ENCODE measurements at regions not wholly inside any gene's neighbourhood (a gene's known extent, or its start where the extent isn't known, plus 50 kb on each side); places are given as distances from the start of the nearest gene placed in this dataset.

DNA sequence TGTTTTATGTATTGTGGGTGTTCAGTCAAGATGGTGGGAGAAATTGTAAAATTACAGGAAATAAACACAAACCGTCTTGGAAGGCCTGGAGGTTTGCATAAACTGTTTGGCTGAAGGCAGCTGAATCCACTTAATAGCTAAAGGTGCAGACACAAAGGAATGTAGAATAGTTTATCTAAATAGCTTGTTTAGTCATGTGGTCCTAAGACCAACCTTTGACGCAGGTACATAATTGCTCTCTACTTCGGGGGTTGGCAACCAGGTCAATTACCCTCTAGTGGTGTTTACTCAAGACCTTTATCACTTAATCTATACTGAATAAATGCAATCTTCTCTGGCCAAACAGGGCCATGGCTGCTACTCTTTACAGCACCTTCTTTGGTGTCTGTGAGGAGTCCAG, 502.8 kb downstream of the IGSF11 start:
- H4K20me1 ChIP-seq (ENCODE audit: low read length), result no peaks in the 10 kb centered on the region
- no peak for TF ChIP-seq EZH2 (IDR thresholded peaks at IDR 0.05; ENCODE audit: low read length, unreplicated experiment)
- no peaks in the 10 kb centered on the region for H3K79me2 ChIP-seq (ENCODE audit: low read length)
- no peak overlapping the region for H3K4me2 ChIP-seq (ENCODE audit: low read length)
- POLR2A ChIA-PET (ENCODE audit: unreplicated experiment), result no interaction called here
- no peak overlapping the region for H3K9ac ChIP-seq (ENCODE audit: low read length)
- intact Hi-C loops (cut with micrococcal nuclease), result no loop called here
- H3K4me1 ChIP-seq (ENCODE audit: insufficient read depth, low read length), result no peaks in the 10 kb centered on the region
- H3K27ac ChIP-seq (ENCODE audit: low read length), result no peak overlapping the region
- H3K27me3 ChIP-seq (ENCODE audit: low read length), result no peaks in the 10 kb centered on the region
- ATAC-seq (no peak), DNase-seq (no peak)
- no peak overlapping the region for H2AFZ ChIP-seq (ENCODE audit: low read length)
- H3K36me3 ChIP-seq (ENCODE audit: low read depth, low read length), result no peaks in the 10 kb centered on the region
- CTCF ChIA-PET, result no interaction called here
- H3K9me3 ChIP-seq (ENCODE audit: low read length), result peaks cover 35% of the 10 kb centered on the region
- H3K4me3 ChIP-seq (ENCODE audit: low read length), result no peak overlapping the region
- BruUV-seq (replicated peaks), result no TSS peak
- no peaks in the 10 kb centered on the region for H3K9me2 ChIP-seq (replicated peaks; ENCODE audit: low read length)
- no peaks in the 10 kb centered on the region for H3F3A ChIP-seq (ENCODE audit: low read length, unreplicated experiment)

DNA sequence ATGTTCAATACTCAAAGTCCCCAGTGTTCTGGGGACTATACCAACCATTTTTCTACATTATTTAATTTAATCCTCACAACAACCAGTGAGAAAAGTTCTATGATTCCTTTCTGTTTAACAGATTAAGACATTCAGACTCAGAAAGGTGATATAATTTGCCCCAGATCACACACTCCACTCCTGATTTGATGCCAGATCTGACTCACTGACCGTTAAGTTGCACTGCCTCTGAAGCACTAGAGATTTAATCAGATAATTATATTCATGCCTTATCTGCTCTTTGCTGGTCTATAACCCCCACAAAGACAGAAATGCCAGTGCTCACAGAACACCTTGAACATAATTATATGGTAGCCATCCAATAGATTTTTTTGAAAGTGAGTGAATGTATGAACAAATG, 501.0 kb downstream of the IGSF11 start:
- POLR2A ChIA-PET (ENCODE audit: unreplicated experiment), result no interaction called here
- Histone ChIP-seq H3K4me1 (ENCODE audit: insufficient read depth, low read length) (no peaks in the 10 kb centered on the region), H3K4me2 (ENCODE audit: low read length) (no peak overlapping the region), H3K27ac (ENCODE audit: low read length) (no peak overlapping the region), H2AFZ (ENCODE audit: low read length) (no peak overlapping the region), H3K9me2 (replicated peaks; ENCODE audit: low read length) (no peaks in the 10 kb centered on the region), H3K27me3 (ENCODE audit: low read length) (no peaks in the 10 kb centered on the region), H3F3A (ENCODE audit: low read length, unreplicated experiment) (no peaks in the 10 kb centered on the region), H3K79me2 (ENCODE audit: low read length) (no peaks in the 10 kb centered on the region), H3K36me3 (ENCODE audit: low read depth, low read length) (no peaks in the 10 kb centered on the region), H4K20me1 (ENCODE audit: low read length) (no peaks in the 10 kb centered on the region), H3K4me3 (ENCODE audit: low read length) (no peak overlapping the region), H3K9me3 (ENCODE audit: low read length) (peaks cover 28% of the 10 kb centered on the region), H3K9ac (ENCODE audit: low read length) (no peak overlapping the region)
- ATAC-seq (no peak), DNase-seq (no peak)
- CTCF ChIA-PET, result no interaction called here
- intact Hi-C loops (cut with micrococcal nuclease), result no loop called here
- BruUV-seq (replicated peaks), result no TSS peak
- TF ChIP-seq EZH2 (IDR thresholded peaks at IDR 0.05; ENCODE audit: low read length, unreplicated experiment), result no peak

GRCh38 chr3:118534519-118534918, 500.1 kb downstream of the IGSF11 start:
- no peaks in the 10 kb centered on the region for H3K4me1 ChIP-seq (ENCODE audit: insufficient read depth, low read length)
- DNase-seq (no peak), ATAC-seq (no peak)
- no peak overlapping the region for H3K9ac ChIP-seq (ENCODE audit: low read length)
- H3K4me2 ChIP-seq (ENCODE audit: low read length), result no peak overlapping the region
- H3K9me2 ChIP-seq (replicated peaks; ENCODE audit: low read length), result no peaks in the 10 kb centered on the region
- H3K27me3 ChIP-seq (ENCODE audit: low read length), result no peaks in the 10 kb centered on the region
- TF ChIP-seq EZH2 (IDR thresholded peaks at IDR 0.05; ENCODE audit: low read length, unreplicated experiment), result no peak
- TF ChIP-seq, protein P1, sequence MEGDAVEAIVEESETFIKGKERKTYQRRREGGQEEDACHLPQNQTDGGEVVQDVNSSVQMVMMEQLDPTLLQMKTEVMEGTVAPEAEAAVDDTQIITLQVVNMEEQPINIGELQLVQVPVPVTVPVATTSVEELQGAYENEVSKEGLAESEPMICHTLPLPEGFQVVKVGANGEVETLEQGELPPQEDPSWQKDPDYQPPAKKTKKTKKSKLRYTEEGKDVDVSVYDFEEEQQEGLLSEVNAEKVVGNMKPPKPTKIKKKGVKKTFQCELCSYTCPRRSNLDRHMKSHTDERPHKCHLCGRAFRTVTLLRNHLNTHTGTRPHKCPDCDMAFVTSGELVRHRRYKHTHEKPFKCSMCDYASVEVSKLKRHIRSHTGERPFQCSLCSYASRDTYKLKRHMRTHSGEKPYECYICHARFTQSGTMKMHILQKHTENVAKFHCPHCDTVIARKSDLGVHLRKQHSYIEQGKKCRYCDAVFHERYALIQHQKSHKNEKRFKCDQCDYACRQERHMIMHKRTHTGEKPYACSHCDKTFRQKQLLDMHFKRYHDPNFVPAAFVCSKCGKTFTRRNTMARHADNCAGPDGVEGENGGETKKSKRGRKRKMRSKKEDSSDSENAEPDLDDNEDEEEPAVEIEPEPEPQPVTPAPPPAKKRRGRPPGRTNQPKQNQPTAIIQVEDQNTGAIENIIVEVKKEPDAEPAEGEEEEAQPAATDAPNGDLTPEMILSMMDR (conservative IDR thresholded peaks at IDR 0.05; ENCODE audit: low read depth, low read length), result no peak
- no peak for TF ChIP-seq EZH2phosphoT487 (IDR thresholded peaks at IDR 0.05; ENCODE audit: borderline replicate concordance, low read length)
- H3K36me3 ChIP-seq (ENCODE audit: low read depth, low read length), result no peaks in the 10 kb centered on the region
- BruUV-seq (replicated peaks), result no TSS peak
- no peak overlapping the region for H2AFZ ChIP-seq (ENCODE audit: low read length)
- no peaks in the 10 kb centered on the region for H3K79me2 ChIP-seq (ENCODE audit: low read length)
- H3K4me3 ChIP-seq (ENCODE audit: low read length), result no peak overlapping the region
- no peaks in the 10 kb centered on the region for H4K20me1 ChIP-seq (ENCODE audit: low read length)
- H3K27ac ChIP-seq (ENCODE audit: low read length), result no peak overlapping the region
- ChIA-PET CTCF (no interaction called here), POLR2A (ENCODE audit: unreplicated experiment) (no interaction called here)
- peaks cover 20% of the 10 kb centered on the region for H3K9me3 ChIP-seq (ENCODE audit: low read length)
- intact Hi-C loops (cut with micrococcal nuclease), result no loop called here
- no peaks in the 10 kb centered on the region for H3F3A ChIP-seq (ENCODE audit: low read length, unreplicated experiment)

DNA sequence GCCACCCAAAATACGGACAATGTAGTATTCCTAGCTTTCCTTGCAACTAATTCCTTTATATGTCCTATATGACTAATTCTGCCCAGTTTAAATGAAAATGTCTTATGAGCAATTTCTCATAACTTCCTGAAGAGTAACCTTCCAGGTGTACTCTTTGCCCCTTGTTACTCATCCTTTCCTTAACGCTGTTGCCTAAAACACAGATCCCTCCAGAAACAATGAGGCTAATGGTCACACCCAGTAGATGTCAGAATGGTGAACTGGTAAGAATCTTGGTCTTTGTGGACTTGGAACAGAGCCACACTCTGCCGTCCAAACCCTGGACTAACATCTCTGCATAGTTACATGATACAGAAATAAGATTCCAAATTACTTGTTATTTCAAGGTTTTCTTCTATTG, 497.9 kb downstream of the IGSF11 start:
- TF ChIP-seq, protein P1 (conservative IDR thresholded peaks at IDR 0.05; ENCODE audit: low read depth, low read length), result no peak
- TF ChIP-seq EZH2phosphoT487 (IDR thresholded peaks at IDR 0.05; ENCODE audit: borderline replicate concordance, low read length) (no peak), EZH2 (IDR thresholded peaks at IDR 0.05; ENCODE audit: low read length, unreplicated experiment) (no peak)
- ChIA-PET POLR2A (ENCODE audit: unreplicated experiment) (no interaction called here), CTCF (no interaction called here)
- no peak overlapping the region for H3K27ac ChIP-seq (ENCODE audit: low read length)
- intact Hi-C loops (cut with micrococcal nuclease), result no loop called here
- no peaks in the 10 kb centered on the region for H3K9me2 ChIP-seq (replicated peaks; ENCODE audit: low read length)
- no peak overlapping the region for H3K4me2 ChIP-seq (ENCODE audit: low read length)
- H3K36me3 ChIP-seq (ENCODE audit: low read depth, low read length), result no peaks in the 10 kb centered on the region
- no peak overlapping the region for H3K4me3 ChIP-seq (ENCODE audit: low read length)
- H4K20me1 ChIP-seq (ENCODE audit: low read length), result no peaks in the 10 kb centered on the region
- H3K4me1 ChIP-seq (ENCODE audit: insufficient read depth, low read length), result no peaks in the 10 kb centered on the region
- H2AFZ ChIP-seq (ENCODE audit: low read length), result no peak overlapping the region
- no peak overlapping the region for H3K9ac ChIP-seq (ENCODE audit: low read length)
- H3F3A ChIP-seq (ENCODE audit: low read length, unreplicated experiment), result no peaks in the 10 kb centered on the region
- H3K27me3 ChIP-seq (ENCODE audit: low read length), result no peaks in the 10 kb centered on the region
- no TSS peak for BruUV-seq (replicated peaks)
- DNase-seq, result peak; percentile 50
- no peak for ATAC-seq
- no peaks in the 10 kb centered on the region for H3K79me2 ChIP-seq (ENCODE audit: low read length)
- peaks cover 20% of the 10 kb centered on the region for H3K9me3 ChIP-seq (ENCODE audit: low read length)

Data from PC-3 (cell line).